Vagina (tissue), 2 donors: ENCODE measurements at regions not wholly inside any gene's neighbourhood (a gene's known extent, or its start where the extent isn't known, plus 50 kb on each side); places are given as distances from the start of the nearest gene placed in this dataset.

ENCODE experiments used
- POLR2A ChIP-seq, 2 donors: fragments of 450-650 bp; IDR thresholded peaks; one replicate each; pipeline ENCODE4 v1.6.1; 2017; ENCODE audit warnings: antibody characterized with exemption in 2 of 2, mild to moderate bottlenecking in 2 of 2, moderate library complexity in 2 of 2
- TF ChIP-seq, protein P1 (sequence below), 3 experiments: fragments of 450-650 bp in 2 of 3; fragments of 200-600 bp in 1 of 3; sonication (generic) in 1 of 3; IDR thresholded peaks; one replicate each; pipeline ENCODE4 v1.5.1; 2017 to 2019; ENCODE audit warnings: antibody characterized with exemption in 3 of 3, mild to moderate bottlenecking in 2 of 3, moderate library complexity in 2 of 3

DNA sequence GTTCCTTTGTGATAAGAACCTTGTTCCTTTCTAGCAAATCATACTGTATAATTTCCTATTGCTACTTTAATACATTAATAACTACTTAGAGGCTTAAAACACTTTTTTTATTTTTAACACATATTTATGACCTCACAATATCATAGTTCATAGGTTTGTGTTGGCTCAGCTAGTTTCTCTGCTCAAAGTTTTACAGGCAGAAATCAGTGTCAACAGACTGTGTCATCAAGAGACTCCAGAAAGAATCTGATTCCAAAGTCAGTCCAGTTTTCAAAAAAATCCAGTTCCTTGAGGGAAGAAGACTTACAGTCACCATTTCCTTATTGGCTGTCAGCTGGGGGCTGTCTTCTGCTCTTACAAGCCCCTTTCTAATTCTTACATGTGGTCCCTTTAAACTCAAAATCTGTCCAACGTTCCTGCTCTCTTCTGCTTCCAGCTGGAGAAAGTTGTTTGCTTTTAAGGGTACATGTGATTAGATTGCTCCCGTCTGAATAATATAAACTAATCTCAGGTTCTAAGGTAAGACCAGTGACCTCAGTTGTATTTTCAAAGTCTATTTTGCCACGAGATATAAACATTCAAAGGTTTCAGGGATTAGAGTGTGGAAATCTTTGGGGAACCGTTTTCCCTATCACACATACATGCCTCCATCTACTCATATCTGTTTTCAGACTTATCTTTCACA is 267.3 kb upstream of the SLITRK5 start:
- TF ChIP-seq POLR2A (IDR thresholded peaks at IDR 0.05), result no peak
- TF ChIP-seq, protein P1, sequence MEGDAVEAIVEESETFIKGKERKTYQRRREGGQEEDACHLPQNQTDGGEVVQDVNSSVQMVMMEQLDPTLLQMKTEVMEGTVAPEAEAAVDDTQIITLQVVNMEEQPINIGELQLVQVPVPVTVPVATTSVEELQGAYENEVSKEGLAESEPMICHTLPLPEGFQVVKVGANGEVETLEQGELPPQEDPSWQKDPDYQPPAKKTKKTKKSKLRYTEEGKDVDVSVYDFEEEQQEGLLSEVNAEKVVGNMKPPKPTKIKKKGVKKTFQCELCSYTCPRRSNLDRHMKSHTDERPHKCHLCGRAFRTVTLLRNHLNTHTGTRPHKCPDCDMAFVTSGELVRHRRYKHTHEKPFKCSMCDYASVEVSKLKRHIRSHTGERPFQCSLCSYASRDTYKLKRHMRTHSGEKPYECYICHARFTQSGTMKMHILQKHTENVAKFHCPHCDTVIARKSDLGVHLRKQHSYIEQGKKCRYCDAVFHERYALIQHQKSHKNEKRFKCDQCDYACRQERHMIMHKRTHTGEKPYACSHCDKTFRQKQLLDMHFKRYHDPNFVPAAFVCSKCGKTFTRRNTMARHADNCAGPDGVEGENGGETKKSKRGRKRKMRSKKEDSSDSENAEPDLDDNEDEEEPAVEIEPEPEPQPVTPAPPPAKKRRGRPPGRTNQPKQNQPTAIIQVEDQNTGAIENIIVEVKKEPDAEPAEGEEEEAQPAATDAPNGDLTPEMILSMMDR (IDR thresholded peaks at IDR 0.05), result no peak
